NCI-H526 (cell line): ENCODE measurements at regions not wholly inside any gene's neighbourhood (a gene's known extent, or its start where the extent isn't known, plus 50 kb on each side); places are given as distances from the start of the nearest gene placed in this dataset.
A peak's percentile ranks its signal among the peaks of the same experiment; 100 is the strongest.

ENCODE experiments used
- DNase-seq, 2 experiments: peaks; one replicate each; lab custom pipeline; 2025; lab: John Stamatoyannopoulos, UW

GRCh38 chr2:111652681-111653080 is 231.3 kb downstream of the ANAPC1 start:
- no peak for DNase-seq

- no peak for DNase-seq
Observed at GRCh38 chr2:111653103-111653624, 230.8 kb downstream of the ANAPC1 start.

- no peak for DNase-seq
Observed at GRCh38 chr2:111653913-111654312, 230.1 kb downstream of the ANAPC1 start.

GRCh38 chr2:111654829-111655228 is 229.2 kb downstream of the ANAPC1 start:
- no peak for DNase-seq

GRCh38 chr2:111656436-111656835 is 227.6 kb downstream of the ANAPC1 start:
- no peak for DNase-seq

- DNase-seq, result no peak
Observed at GRCh38 chr2:111656894-111657293, 227.1 kb downstream of the ANAPC1 start.

- DNase-seq, result no peak
Observed at GRCh38 chr2:111657351-111657975, 226.5 kb downstream of the ANAPC1 start.

- peak; percentile 34 to 82 for DNase-seq
Observed at GRCh38 chr2:111659361-111660333, 224.3 kb downstream of the ANAPC1 start.

- no peak for DNase-seq
Observed at GRCh38 chr2:111660811-111661210, 223.2 kb downstream of the ANAPC1 start.

- no peak for DNase-seq
Observed at GRCh38 chr2:111661286-111661940, 222.6 kb downstream of the ANAPC1 start.

- no peak for DNase-seq
Observed at GRCh38 chr2:111662039-111662770, 221.8 kb downstream of the ANAPC1 start.

GRCh38 chr2:111662771-111663470 is 221.1 kb downstream of the ANAPC1 start:
- no peak for DNase-seq

- DNase-seq, result no peak
Observed at GRCh38 chr2:111663471-111664274, 220.3 kb downstream of the ANAPC1 start.

GRCh38 chr2:111664275-111664850 is 219.6 kb downstream of the ANAPC1 start:
- no peak for DNase-seq

- DNase-seq, result no peak
Observed at GRCh38 chr2:111665011-111665410, 219.0 kb downstream of the ANAPC1 start.

- DNase-seq, result no peak
Observed at GRCh38 chr2:111665551-111666116, 218.4 kb downstream of the ANAPC1 start.

GRCh38 chr2:111666160-111666559 is 217.8 kb downstream of the ANAPC1 start:
- DNase-seq, result no peak

GRCh38 chr2:111667001-111667400 is 217.0 kb downstream of the ANAPC1 start:
- DNase-seq, result no peak

GRCh38 chr2:111667542-111668273 is 216.3 kb downstream of the ANAPC1 start:
- peak in 1 of 2 experiments; percentile 15 for DNase-seq
